Activated naive CD4-positive, alpha-beta T cell treated with Interleukin-2 at 50 U/mL for 16 hours (primary cell): ENCODE measurements at regions not wholly inside any gene's neighbourhood (a gene's known extent, or its start where the extent isn't known, plus 50 kb on each side); places are given as distances from the start of the nearest gene placed in this dataset.
"Not testable (repeated sequence)": the region's sequence is repeated elsewhere in the genome, so short reads cannot be mapped to it uniquely, and the experiment has no call there.

Experiments
- DNase-seq: peaks from one replicate; pipeline ENCODE4 v3.0.0-alpha.2; 2020

DNA sequence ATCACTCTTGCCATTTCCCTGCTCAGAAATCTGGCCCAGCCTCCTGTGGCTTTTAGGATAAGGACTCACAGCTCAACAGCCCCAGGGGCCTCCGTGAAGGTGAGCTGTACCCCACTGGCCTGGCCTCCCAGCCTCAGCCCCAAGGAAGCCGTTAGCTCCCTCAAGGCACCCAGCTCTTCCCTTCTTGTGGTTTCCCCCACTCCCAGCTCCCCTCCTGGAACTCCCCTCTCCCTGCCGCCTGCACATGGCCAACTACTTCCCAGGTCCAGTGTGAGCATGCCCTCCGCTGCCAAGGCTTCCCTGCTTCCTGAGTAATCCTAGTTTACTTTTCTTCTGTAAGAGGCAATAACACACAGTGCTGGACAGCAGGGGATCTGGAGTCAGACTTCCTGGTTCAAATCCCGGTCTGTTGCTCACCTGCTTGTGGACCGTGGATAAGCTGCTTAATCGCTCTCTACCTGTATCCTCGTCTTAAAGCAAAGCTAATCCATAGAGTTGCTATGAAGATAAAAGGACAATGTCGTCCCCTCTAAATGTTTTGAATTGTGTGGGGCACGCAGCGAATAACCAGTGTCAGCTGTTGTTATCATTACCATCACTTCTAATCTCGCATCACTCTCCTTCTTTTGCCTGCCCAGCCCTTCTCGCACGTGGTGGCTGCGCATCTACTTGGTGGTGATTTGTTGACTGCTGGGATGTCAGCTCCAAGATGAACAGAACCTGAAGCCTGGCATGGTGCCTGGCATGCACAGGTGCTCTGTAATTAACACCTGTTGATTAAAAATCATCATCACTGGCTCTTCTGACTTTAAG, 86.6 kb downstream of the C5orf15 start:
- DNase-seq, result no peak

DNA sequence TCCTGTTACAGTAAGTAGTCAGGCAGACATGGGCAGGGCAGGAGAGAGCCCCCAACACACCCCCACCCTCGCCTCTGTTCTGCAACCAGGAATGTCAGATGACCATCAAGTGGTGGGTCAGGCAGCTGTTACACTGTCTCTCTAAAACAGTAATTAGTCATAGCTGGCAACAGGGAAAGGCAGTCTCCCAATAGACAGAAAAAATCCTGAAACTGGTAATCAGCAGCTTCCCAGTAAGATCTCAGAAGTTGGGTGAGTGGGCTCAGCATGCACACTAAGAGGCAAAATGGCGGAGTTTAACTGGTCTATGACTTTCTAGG, 90.2 kb downstream of the C5orf15 start:
- no peak for DNase-seq

DNA sequence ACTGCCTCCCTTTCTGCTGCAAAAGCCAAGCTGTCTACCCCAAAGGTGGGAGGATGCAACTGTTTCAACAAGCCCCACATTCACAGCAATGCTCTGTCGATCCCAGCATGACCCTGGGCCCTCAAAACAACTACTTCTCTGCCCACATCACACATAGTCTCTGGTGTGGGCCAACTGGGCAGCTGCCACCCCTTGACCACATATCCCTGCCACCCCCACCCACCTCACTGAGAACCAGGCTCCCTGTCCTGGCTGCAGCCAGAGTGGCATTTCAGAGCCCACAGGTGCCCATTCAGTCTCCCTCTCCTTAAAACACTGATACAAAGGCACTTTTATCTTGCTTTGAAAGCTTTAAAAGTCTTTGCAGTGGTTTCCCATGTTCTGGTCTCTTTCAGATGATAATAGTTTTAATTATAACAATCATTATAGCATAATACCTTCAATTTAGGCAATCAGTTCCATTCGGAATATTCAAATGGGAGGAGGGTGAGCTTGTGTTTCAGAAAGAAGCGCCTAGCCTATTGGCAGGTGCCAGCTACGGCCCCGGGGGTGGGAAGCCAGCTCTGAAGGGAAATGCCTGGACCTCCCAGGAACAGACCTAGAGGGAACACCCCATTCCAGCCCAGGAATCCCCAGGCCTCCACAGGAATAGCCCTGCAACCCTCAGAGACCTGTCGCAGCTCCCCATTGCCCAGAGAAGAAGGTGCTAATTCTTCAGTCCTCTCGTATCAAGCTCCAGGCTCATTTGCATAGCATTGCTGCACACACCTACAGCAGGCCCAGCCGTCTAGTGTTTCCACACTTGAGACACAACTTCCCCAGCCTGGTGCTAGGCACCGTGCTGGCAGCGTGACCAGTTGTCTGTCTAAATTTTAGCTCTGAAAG, 90.8 kb downstream of the C5orf15 start:
- DNase-seq, result no peak

DNA sequence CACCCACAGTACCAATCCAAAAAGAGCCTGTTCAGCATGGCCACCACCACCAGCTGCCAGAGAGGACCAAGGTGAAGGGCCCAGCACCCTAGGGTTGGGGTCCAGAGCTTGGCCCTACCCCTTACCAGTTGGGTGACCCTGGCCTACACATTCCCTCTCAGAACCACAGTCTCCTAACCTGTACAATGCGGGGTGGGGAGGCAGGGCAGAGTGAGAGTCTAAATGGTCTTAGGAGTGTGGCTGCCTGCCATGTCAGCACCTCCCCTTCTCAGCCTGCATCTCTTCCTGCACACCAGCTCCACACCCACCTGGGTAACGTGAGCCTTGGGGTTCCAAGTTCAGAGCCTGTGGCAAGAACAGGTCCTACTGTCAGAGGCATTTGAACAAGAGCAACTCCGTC, 92.2 kb downstream of the C5orf15 start:
- DNase-seq, result no peak

DNA sequence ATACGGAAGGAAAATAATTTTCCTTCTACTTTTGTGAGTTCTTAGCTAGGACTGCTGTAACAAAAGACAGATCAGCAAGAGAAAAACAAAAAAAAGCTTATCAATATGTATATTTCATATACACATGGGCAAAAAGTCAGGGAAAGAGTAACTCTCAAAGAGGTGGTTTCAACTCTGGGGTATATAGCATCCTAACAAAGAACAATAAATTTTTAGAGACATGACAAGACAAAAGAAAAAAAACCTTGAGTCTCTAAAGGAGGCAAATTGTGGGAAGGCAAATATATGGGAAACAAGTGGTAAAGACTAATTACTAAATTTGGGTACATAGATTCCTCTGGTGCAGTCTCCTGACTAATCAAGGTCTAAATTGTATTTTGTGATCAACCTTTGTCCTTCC, 93.2 kb downstream of the C5orf15 start:
- no peak for DNase-seq

DNA sequence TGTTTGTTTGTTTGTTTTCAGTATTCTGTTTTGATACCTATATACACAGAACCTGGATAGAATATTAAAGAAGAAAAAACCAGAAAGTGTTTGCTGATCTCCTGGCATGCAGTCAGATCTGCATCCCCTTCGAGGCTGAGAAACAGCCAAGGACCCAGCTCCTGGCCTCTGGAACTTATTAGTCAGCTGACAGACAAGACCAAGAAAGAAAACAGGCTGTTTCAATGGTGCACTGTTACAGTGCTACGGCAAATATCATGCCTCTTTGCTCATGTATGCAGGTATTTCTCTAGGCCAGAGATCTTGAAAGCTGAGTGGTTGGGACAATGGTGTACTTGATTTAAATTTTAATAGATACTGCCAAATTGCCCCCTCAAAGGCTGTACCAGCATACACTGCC, 95.0 kb downstream of the C5orf15 start:
- no peak for DNase-seq

DNA sequence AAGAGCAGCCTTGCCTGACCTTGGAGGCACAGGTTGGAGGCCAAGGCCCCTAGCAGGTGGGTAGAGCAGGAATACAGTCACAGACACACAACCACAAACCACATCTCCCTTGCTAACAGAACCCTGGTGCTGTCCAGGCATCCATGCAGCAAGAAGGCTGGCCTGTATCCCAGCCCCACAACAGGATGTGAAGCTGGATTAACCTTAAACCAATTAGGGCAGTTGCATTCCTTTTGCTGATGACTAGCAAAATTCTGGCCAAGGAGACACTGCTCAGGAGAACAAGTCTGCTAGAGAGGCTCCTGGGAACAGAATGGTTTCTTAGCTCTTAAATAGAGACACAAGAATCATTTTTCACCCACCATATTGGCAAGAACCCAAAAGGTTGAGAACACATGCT, 97.8 kb downstream of the C5orf15 start:
- DNase-seq, result no peak

DNA sequence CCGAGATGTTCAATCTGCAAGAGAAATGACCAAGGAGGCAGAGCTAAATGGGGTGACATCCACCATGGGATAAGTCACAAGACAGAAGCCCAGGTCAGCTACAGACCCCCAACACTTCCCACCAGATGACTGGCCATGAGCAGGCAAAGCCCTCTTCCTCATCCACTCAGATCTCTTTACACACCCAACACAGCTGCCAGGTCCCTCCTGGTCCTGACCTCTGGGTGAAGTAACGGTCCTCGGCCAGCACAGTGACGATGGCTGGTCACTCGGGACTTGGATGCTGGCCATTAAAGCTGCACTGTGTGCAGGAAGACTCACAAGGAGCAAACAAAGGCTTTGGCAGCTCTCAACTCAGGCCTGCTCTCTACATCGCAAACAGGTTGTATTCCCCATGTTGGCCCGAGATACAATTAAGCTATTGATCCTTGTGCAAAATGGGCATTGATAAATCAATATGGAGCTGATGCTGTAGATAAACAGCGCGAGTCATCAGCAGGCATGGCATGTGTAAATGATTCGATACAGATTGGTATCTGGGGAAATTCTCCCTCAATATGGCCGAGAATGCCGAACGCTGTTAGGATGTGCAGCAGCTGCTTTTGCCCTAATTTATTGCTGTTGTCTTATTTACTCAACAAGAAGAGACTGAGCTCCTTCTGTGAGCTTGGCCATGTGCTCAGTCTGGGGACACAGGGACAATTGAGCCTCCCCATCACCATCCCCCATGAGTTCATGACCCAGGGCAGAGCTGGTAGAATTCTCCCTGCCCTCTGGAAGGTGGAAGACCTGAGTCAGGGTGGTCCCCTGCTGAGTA, 98.7 kb downstream of the C5orf15 start:
- no peak for DNase-seq

DNA sequence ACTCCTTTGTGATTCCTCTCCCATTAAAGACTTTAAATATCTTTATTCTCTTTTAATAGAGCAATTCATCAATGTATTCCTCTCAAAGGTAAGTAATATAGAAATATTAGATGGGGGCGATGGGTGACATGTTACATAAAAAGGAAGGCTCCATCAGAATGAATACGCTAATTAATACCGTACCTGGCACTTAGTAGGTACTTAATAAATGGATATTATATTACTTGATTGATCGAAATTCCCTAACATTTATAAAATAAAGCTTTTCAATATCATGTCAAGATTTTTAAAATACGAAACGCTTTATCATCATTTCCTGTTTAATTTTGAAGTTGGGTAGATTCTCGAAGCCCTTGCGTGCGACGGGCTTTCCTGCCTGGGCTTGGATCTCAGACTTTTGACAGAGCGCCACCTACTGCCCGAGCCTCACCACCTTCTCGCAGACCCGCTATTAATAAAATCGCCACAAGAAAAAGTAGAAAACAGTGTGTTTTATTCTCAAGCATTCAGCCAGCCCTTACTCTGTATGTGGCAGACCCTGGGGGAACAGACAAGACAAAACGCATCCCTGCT, 99.4 kb downstream of the C5orf15 start:
- DNase-seq, result peak; percentile 80

DNA sequence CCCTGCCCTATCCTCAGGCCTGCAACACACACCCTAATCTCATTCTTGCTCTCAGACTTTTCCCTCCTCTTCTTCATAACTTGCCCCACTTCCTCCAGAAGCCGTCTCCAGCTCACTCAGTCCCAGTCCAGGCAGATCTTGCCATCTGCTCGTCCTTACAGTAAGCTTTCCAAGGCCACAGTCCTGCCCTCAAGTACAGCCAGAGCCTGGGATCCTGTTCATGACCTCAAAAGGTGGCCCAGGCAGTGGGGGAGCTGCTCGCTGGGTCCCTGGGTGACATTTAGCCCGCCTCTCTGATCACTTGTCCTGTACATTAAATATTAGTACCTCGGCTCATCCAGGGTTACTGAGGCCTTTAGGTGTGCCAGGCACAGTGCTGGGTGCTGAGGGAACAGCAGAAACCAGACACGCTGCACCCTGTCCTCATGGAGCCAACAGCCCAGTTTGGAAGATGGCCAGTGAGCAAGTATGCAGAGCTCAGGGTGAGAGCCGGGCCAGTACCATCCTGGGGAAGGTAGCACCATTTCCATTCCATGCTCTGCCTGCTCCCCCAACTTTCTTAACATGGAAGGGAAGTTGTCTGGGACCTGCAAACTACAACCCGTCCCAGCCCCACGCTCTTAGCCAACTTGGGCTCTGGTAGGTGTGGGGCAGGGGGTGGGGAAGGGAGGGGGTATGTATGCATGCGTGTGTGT, 100.4 kb downstream of the C5orf15 start:
- DNase-seq, result no peak

DNA sequence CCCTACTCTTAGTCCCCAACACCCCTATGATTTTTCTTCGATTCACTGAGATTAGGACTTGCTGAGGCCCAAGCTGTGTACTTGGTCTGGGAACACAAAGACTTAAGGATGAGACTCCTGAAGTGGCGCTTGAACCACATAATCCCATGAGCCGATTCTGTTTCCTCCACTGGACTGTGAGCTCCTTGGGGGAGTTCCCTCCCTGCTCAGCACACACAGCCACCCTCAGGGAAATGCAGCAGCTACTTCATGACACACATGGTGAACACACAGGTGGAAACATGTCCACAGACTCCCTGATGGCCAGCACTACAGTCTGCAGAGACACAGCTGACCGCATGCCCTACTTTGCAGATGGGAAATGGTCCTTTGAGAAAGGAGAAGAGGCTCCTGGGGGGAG, 101.1 kb downstream of the C5orf15 start:
- no peak for DNase-seq

DNA sequence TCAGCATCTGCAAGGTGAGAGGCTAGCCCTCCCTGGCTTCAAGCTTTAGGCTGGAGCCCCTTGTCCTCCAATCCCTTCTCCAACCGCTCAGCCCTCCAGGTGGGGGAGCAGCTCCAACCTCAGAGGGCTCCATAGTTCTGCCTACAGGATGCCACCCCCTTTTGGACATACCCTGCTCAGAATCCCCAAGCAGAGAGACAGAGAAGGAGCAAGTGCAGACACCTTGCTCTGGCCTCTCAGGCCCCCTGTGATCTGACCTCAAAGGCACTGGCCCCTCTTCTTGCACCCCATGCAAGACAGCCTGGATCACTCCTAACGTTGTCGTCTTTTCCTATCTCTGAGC, 101.6 kb downstream of the C5orf15 start:
- no peak for DNase-seq

DNA sequence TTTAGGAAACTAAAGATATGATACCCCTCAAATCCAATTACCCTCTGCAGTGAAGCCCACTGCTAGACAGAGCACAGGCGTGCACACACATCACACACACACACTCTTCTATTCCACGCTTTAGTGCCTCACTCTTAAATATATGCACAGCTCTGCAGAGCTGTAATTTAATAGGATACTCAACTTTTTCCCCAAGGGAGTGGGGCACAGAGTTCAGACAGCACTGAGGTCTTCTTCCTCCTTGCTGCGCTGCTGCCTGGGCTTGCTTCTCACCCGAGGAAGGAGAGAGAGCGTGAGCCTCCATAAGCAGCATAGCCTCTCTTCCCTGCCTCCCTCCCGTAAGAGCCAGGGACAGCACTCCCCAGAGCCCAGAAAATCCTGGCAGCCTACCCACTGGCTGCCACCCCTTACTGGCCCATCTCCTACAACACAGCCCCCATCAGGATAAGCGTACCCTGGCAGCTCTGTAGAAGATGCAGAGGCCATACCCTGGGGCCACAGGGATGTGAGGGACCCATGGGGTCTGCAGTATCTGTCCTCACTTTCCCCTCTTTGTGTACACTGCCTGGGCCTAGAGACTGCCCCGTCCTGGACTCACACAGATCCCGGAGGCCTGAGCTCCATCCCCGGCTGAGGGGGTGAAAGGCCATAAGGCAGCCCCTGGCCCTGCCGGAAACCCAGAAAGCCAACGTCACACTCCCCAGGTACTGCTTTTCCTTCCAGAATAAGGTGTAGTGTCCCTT, 102.1 kb downstream of the C5orf15 start:
- no peak for DNase-seq

DNA sequence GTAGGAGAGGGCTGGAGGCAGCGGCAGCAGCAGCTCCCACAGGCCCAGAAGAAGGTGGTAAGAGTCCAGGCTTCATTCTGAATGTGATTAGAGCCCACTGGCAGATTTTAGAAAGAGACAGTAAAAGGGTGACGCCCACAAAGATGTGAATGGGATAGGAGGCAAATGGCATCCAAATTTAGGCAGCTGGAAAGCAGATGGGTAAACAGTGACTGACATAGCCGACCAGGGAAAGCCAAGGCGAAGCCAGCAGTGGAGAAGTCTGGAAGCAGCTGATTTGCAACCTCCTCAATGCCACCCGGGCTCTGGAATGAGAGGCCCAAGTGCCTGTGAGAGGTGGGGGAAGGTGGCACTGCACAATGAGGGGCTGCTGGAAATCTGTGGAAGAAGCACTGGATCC, 103.3 kb downstream of the C5orf15 start:
- DNase-seq, result no peak

DNA sequence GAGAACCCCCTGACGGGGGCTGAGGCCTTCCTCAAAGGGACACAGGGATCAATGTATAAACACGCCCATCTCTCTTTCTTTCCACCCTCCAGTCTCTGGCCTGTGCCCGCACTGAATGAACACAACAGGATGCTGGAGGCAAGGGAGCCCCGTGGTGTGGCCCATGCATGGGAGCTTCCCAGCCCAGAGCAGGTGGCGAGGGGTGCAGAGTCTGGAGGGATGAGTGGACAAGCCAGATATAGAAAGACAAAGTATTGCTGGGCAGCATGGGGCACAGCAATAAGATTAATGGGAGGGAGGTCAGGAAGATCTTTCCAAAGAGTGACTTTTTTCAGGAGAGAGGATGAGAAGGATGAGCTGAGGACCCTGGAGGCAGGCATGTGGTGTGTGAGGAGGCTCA, 103.7 kb downstream of the C5orf15 start:
- DNase-seq, result no peak

DNA sequence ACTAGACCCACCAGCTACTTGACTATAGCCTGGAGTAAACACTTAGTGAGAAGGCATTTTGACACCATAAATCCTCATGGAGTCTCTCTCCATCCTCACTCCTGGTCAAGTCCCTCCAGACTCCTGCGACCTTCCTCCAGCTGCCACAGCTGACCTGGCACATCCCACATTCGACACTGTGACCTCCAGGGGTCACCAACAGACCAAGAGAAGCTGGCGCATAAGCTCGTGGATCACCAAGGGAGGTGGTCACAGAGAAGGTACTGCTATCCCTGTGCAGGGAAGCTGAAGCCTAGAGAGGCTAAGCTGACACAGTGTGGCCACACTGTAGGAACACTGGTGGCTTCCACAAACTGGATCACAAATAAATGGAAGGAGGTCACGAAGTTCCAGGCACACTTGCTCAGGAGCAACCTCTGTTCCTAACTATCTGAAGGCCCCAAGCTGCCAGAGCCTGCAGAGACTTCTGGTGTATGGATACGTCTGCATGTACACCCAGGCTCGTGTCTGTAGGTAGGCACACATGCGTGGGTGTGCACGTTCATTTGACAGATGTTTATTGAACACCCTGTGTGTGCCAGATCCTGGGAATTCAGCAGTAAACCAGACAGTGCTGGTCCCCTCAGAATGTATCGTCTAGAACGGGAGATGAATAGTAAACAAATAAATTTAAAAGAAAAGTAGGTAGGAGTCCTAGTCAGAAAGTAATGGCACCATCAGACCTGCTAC, 104.4 kb downstream of the C5orf15 start:
- DNase-seq, result no peak

DNA sequence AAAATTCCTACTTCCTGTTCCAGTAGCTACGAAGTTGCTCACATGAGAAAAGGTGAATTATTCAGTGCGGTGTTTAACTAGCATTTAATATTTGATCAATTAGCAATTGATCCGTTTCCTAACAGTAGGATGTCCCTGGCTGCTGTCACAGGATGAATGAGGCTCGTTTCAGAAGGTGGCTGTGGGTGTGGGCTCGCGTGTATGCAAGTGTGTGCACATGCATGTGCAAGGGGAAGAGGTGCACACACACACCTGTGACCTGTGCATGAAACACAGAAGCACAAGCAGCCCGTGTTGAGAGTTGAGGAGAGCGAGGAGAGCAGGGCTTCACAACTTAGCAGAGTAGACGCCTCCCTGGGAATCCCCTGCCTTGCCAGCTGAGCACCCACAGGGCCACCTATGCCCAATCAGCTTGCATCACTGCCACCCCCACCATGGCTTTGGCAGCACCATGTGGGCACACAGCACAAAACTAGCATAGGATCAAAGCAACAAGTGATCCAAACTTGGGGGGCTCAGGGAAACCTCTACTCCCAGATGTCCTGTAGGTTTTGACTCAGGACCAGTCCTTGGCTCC, 107.2 kb downstream of the C5orf15 start:
- no peak for DNase-seq

DNA sequence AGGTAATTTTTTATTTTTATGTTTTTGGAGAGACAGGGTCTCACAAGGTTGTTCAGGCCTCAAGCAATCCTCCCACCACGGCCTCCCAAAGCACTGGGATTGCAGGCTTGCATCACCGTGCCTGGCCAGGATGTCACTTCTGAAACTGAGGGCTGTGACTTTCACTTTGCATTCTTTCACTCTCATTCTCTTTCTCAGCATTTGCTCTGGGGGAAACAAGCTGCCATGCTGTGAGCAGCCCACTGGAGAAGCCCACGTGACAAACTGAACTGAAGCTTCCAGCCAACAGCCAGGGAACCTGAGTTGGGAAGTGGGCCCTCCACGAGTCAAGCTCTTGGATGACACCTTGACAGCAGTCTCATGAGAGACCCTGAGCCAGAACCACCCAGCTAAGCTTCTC, 109.4 kb downstream of the C5orf15 start:
- DNase-seq, result no peak

DNA sequence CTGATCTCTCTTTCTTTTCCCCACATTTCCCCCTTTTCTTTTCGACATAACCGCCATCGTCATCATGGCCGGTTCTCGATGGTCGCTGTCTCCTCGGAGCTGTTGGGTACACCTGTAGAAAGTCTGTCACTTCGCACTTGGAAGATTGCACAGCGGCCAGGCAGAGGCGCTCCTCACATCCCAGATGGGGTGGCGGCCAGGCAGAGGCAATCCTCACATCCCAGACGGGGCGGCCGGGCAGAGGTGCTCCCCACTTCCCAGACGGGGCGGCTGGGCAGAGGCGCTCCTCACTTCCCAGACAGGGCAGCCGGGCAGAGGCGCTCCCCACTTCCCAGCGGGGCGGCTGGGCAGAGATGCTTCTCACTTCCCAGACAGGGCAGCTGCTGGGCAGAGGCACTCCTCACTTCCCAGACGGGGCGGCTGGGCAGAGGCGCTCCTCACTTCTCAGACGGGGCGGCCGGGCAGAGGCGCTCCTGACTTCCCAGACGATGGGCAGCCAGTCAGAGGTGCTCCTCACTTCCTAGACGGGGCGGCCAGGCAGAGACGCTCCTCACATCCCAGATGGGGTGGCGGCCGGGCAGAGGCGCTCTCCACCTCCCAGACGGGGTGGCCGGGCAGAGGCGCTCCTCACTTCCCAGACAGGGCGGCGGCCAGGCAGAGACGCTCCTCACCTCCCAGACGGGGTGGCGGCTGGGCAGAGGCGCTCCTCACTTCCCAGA, 110.7 kb downstream of the C5orf15 start:
- DNase-seq, result not testable (repeated sequence)

DNA sequence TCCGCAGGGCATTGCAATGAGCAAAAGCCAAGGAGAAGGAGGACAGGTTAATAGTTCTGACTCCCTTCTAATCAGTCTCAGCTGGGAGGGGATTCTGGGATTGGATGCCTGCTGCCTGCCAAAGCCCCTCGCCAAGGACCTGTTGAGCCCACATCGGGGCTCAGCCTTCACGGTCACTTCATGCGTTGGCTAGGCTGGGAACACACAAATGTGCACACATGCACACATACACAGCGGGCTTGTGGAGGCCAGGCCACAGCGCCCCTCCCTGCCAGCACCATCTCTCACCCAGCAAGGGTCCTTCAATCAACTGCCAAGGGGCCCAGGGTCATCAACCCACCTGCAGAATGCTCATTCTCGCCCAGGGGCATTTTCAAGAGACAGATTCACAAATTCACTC, 113.9 kb downstream of the C5orf15 start:
- no peak for DNase-seq
